Spleen (tissue), 7 donors: ENCODE measurements at regions not wholly inside any gene's neighbourhood (a gene's known extent, or its start where the extent isn't known, plus 50 kb on each side); places are given as distances from the start of the nearest gene placed in this dataset.

Source experiments
- POLR2A ChIP-seq, 3 donors: fragments of 450-650 bp; IDR thresholded peaks; one replicate each; pipeline ENCODE4 v1.5.1; 2017; ENCODE audit warnings: antibody characterized with exemption in 3 of 3, mild to moderate bottlenecking in 1 of 3
- POLR2AphosphoS5 ChIP-seq, 3 donors: sonication (generic); formaldehyde crosslinking; IDR thresholded peaks; one replicate each; pipeline ENCODE4 v1.5.1; 2017; ENCODE audit warnings: antibody characterized with exemption in 3 of 3
- TF ChIP-seq, protein P1 (sequence below), 11 experiments: fragments of 200-600 bp in 7 of 11; fragments of 450-650 bp in 4 of 11; sonication (generic) in 4 of 11; IDR thresholded peaks in 8 of 11; conservative IDR thresholded peaks in 3 of 11; 1 replicate in 7 of 11; 2 replicates in 4 of 11; pipeline versions ENCODE4 v1.4.0 to v1.8.0; 2016 to 2021; ENCODE audit warnings: antibody characterized with exemption in 11 of 11, inconsistent platforms in 4 of 11, mild to moderate bottlenecking in 1 of 11
- donor health status: DM: no; HTN: no; CAD: no; lungs with moderate emphysema.
- donor health status: DM: no; HTN: no; CAD: no.
- donor health status: DM: no; HTN: no; CAD: no.

GRCh38 chrX:40154250-40154852 lies 56.6 kb upstream of the BCOR start:
- TF ChIP-seq, protein P1, sequence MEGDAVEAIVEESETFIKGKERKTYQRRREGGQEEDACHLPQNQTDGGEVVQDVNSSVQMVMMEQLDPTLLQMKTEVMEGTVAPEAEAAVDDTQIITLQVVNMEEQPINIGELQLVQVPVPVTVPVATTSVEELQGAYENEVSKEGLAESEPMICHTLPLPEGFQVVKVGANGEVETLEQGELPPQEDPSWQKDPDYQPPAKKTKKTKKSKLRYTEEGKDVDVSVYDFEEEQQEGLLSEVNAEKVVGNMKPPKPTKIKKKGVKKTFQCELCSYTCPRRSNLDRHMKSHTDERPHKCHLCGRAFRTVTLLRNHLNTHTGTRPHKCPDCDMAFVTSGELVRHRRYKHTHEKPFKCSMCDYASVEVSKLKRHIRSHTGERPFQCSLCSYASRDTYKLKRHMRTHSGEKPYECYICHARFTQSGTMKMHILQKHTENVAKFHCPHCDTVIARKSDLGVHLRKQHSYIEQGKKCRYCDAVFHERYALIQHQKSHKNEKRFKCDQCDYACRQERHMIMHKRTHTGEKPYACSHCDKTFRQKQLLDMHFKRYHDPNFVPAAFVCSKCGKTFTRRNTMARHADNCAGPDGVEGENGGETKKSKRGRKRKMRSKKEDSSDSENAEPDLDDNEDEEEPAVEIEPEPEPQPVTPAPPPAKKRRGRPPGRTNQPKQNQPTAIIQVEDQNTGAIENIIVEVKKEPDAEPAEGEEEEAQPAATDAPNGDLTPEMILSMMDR (IDR thresholded peaks at IDR 0.05 in 8 of 11, conservative IDR thresholded peaks at IDR 0.05 in 3 of 11): no peak
- TF ChIP-seq POLR2AphosphoS5 (IDR thresholded peaks at IDR 0.05): no peak
- TF ChIP-seq POLR2A (IDR thresholded peaks at IDR 0.05): no peak
